ENCODE measurements at regions not wholly inside any gene's neighbourhood (a gene's known extent, or its start where the extent isn't known, plus 50 kb on each side); places are given as distances from the start of the nearest gene placed in this dataset.

DNA sequence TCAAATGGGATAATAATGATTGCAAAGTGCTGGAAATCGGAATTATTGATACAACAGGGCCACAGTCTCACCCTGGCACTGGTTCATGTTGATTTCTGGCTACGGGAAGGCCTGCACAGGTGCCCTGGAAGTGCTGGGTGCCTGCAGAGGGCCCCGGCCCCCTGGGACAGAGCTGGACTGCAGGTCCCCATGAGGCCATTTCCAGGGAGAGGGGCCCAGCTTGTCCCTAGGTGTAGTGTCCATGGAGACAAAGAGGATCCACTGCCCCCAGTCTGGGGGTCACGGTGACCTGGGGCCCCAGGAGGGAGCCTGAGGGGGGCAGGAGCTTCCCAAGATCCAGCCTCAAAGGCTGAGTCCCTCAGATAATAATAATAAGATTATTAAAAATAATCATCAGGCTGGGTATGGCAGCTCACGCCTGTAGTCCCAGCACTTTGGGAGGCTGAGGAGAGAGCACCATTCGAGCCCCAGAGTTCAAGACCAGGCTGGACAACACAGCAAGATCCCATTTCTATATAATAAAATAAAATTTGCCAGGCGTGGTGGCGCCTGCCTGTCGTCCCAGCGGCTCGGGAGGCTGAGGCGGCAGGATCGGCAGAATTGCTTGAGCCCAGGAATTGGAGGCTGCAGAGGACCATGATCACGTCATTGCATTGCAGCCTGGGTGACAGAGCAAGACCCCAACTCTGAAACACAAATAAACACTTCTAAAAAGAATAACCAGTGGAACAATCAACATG, 98.1 kb downstream of the MICALL2 start:
- DNase-seq = no peak

DNA sequence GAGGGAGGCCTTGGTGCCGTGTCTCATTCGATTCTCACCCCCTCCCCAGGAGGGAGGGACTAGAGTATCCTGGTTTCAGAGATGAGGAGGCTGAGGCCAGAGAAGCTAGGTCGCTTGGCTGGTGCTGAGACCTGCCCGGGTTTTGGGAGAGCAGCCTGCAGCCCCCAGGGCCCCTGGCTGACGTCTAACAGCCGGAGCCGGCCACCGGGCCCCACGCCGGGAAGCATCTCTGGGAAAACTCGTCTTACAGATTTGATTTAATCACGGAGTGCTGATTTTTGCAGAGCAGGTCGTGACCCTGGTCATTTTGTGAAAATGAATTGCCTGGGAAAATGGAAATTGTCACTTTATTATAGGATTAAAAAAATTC, 97.5 kb downstream of the MICALL2 start:
- no peak for DNase-seq

DNA sequence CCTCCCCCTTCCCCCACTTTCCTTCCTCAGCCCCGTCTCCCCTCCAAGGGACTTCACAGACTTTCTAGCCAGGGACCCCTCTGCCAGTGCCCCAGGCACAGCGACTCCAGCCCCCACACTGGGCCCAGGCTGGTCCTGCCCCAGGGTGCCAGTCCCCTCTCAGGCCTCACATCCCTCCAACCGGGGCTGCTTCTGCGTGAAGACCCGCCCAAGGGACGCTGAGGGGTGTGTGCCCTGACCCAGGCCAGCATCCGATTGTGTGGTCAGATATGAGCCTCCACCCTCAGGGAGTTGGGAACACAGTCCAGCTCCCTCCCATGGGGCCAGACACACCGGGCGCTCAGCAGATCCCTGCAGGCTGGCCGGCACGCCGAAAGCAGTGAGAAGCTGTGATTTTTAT, 97.0 kb downstream of the MICALL2 start:
- DNase-seq = no peak

DNA sequence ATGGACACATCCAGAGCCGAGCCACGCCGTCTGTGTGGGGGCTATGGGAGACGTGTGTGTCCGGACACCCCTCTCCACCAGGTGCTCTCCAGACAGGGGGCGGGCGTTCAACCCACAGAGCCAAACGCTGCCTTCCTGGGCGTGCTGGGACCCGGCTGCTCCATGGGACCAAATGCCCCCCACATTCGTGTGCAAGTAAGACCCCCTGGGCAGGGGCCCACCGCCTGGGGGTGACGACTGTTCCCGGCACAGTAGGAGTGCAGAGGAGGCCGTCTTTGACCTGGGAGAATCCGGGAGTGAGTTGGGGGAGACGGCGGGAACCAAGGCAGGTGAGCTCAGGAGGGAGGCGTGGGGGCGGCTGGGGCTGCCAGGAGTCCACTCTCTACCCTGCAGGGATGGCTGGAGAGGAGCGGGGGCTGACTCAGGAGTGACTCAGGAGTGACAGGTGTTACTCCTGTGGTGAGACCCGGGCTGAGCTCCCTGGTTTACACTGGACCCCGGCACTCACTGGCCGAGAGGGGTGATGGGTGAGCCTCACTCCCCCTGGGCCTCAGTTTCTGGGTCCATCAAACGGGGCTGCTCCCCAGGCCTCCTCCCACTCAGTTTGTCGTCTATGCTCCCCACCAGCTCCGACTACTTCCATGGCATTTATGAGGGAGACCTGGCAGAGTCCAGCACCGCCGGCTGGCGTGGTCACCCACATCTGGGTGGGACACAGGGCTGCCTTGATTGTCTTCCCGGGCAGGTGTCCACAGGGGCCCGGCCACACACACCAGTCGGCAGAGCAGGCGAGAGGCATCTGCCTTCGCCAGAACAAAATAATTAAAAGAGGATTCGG, 95.0 kb downstream of the MICALL2 start:
- DNase-seq = no peak

- DNase-seq = no peak
These were observed 94.2 kb downstream of the MICALL2 start for GRCh38 chr7:1364906-1365570.

DNA sequence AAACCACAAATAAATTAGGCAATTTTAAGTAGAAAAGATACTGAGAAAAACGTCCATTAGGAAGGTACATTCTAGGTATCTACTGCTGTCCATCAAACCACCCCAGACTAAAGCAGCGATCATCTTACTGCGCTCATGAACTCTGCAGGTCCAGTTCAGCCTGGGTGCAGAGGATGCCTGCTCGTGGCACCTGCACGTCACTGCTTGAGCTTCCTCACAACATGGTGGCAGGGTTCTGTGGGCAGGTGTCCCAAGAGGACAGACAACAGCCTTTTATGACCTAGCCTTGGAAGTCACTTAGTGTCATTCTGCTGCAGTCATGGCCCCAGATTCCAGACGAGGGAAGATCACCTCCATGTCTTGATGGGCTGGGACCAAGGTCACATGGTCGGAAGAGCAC, 93.4 kb downstream of the MICALL2 start:
- no peak for DNase-seq

DNA sequence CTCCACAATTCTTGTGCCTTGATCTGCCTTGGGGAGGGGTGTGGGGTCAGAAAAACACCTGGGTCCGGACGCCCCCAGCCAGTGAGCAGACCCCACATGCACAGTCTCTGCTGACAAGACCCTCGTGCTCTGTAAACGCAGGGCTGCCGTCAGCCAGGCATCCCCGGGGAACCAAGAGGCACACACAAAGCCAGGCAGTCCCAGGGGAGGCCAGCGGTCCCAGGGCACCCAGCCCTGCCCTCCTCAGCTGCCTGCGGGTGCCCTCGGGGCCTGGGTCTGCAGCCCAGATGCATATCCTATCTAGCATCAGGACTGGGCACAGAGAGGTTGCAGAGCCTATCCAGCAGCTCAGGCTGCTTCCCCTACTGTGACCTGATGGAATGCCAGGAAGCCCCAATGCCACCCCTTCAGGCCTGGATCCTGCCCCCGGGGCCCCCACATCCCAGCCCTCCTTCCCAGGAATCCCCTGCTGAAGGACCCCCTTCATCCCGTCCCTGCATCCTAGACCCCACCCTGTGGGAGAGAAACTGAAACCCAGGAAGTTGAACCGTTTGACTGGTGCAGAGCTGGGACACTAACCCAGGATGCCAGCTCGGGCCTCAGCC, 92.4 kb downstream of the MICALL2 start:
- no peak for DNase-seq

DNA sequence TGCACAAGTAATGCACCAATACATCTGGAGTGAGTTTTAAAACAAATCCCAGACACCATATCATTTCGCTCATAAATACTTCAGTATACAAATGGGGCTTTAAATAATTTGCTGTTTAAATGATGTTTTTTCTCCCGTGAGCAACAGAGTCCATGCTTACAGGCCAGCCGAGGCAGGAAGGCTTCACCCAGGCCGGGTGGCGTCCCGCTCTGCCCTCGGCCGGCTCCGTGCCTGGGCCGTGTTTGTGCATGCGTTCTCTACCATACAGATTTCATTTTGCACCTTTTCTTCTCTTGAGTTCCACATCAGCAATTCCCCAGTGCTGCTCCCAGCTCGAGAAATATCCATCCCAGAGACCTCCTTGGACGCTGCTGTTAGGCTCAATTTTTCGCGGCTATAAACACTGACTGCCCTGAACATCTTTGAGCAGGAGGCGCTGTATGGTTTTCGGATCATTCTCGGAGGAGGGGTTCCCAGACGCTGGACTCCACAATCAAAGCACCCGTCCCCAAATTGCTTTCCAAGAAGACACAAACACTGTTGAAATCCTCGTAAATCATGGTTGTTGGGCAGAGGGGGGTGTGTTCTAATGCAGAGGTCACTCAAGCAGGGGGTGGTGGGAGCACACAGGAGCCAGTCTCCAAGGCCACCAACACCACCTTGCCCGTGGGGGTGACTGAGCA, 91.6 kb downstream of the MICALL2 start:
- no peak for DNase-seq

GRCh38 chr7:1368184-1368681, 91.0 kb downstream of the MICALL2 start:
- DNase-seq = no peak

- DNase-seq = peak; percentile 51
These were observed 90.3 kb downstream of the MICALL2 start for GRCh38 chr7:1368682-1369571.

DNA sequence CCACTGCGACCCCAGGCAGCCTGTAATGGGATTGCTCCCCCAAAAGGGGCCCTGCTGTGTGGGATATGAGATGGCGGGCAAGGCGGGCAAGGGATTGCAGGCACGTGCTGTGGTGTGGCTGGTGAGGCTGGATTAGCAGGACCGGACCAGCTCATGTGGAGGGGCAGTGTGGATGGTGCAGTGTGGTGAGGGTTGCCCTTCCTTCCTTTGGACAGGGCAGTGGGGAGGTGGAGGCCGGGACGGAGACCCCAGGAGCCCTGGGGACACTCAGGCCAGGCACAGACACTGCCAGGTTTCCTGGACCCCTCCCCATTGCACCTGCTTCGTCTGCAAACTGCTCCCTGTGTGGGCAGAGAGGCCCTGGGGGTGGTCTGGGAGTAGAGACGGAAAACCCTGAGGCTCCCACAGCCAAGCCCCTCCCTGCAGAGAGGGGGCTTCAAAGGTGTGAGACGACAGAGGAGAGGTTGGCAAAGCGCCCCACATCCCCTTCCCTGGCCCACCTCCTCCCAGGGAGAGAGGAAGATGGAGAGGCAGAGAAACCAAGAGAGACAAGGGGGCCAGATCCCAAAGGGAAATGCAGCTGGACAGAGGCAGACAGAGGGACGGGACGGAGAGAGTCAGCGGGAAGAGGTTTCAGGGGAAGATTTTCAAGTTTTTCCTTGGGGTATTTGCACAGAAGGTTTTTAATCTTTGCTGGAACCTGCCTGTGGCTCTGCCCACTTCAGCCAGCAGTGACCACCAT, 89.2 kb downstream of the MICALL2 start:
- DNase-seq = no peak

DNA sequence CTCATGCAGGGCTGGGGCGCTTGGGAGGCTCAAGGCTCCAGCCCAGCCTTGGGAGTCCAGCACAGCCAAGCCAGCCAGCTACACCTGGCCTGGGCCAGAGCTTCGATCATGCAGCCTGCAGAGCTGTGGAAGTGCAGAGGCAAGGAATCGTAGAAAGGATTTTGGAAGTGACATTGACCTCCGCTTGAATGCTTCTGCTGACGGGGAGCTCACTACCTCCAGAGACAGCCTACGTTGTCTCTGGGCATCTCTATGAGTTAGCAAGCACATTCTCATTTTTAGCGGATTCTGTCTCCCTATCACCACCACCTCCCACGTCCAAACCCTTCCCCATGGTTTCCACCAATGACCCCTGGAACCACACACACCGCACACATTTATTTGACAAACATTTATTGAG, 88.5 kb downstream of the MICALL2 start:
- DNase-seq = no peak

DNA sequence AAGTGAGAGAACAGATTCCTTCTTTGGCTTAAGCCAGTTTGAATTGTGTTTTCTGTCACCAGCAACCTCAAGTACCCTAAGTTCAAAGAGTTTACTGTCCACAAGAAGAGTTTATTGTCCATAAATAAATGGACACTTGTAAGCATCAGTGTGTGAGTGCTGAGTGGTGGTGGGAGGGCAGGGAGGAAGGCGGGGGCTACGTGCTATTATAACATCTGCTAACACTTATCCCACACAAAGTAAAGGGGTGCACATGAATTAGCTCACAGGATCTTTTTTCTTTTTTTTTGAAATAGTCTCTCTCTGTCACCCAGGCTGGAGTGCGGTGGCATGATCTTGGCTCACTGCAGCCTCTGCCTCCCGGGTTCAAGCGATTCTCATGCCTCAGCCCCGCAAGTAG, 87.2 kb downstream of the MICALL2 start:
- DNase-seq = no peak

DNA sequence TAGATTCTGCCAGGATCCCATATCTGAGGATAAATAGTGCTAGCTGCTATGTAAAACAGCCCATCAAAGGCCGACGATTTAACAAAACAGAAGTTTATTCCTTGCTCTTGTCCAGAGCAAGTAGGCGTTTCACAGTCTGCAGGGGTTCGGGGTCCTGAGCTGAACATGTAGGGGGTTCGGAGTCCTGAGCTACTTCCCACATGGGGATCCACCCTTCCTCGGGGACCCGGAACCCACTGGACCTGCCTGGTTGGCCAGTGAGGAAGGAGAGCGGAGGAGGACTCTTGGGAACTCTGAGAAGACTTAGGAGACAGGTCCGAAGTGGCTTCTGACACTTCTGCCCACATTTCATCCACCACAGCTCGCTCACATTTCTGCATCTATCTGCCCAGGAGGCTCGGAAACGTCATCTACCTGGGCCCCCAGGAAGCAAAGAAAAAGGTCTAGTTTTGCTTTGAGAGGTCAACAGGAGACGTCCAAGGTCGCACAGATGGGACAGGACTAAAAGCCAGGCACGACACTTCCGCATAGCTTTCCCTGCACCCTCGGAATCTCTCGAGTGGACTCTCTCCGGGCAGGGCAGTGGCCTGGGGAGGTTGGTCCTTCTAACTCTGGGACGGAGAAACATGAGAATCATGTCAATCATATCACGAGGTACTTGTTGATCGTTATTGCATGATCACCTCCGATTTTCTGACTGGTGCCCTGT, 86.4 kb downstream of the MICALL2 start:
- DNase-seq = no peak

DNA sequence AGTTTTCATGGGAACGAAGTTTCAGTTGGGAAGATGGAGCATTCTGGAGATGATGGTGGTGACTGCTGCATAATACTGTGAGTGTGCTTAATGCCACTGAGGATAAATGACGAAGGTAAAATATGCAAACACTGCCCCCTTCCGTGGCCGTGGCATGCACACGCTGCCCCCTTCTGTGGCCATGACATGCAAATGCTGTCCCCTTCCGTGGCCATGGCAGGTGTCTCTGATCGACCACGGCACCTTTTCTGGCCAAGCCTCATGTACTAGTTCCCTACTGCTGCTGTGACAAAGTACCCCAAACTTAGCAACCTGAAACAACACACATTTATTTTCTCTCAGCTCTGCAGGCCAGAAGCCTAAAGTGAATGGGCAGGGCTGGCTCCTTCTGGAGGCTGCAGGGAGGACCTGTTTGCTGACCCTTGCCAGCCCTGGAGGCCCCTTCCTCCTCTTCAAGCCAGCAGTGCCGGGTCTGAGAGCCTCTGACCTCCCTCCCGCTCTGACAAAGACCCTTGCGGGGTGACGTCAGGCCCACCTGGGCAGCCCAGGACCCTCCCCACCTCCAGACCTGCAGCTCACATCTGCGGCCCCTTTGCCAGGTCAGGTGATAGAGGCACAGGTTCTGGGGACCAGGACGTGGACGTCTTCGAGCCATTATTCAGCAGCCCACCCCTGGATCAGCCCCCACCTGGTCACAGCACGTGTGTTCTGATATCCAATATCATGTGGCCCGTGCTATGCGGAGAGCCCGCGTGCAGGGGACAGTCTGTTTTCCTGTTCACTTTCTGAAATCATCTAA, 82.0 kb downstream of the MICALL2 start:
- DNase-seq = no peak

GRCh38 chr7:1378610-1379601, 80.4 kb downstream of the MICALL2 start:
- no peak for DNase-seq

DNA sequence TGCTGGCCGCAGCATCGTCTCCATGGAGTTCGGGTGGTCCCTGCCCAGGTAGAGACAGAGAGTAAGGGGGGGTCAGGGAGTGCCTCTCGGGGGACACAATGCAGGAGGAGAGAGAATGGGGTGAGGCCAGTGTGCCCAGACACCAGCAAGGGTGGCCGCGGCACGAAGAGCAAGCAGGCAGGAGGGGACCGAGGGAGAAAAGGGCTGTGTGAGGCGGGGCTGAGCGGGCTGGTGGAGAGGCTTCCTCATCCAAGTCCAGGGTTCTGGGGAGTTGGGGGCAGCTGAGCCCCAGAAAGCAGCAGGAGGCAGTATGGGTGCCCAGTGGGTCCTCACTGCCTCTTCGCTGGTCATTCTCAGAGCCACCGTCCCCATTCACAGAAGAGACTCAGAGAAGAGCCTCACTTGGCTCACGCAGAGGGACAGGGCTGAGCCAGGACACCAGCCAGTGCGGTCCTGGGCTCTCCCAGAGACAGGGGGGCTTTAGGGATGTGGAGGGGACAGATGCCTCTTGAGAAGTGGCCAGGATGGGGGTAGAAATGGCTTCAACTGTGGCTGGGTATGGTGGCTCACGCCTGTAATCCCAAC, 78.9 kb downstream of the MICALL2 start:
- DNase-seq = no peak

Data from activated CD4-positive, alpha-beta T cell treated with anti-CD3 and anti-CD28 coated beads, Interleukin-2, amount 50 U/mL, for 16 hours (primary cell).